Keratinocyte (primary cell): ENCODE measurements at regions not wholly inside any gene's neighbourhood (a gene's known extent, or its start where the extent isn't known, plus 50 kb on each side); places are given as distances from the start of the nearest gene placed in this dataset.

Experiments used
- DNase-seq: peaks from one replicate; pipeline ENCODE4 v3.0.0-alpha.2; 2011; ENCODE audit warnings: low read depth, missing footprints, low spot score
- FAIRE-seq: peaks from 2 replicates; lab custom pipeline; 2011; peaks lifted over from hg19 to GRCh38; lab: Jason Lieb, UNC
- H2AFZ ChIP-seq: 2 replicates; pipeline ENCODE4 v1.6.0; 2012; ENCODE audit warnings: low read length, control low read depth, inconsistent platforms; ENCODE audit not compliant: control insufficient read depth
- H3K27ac ChIP-seq: 2 replicates; pipeline ENCODE4 v1.5.1; 2011; ENCODE audit warnings: low read length; ENCODE audit not compliant: control insufficient read depth, insufficient read depth
- H3K27me3 ChIP-seq: 3 replicates; pipeline ENCODE4 v1.6.0; 2011; ENCODE audit warnings: low read length; ENCODE audit not compliant: control insufficient read depth, insufficient read depth; ENCODE audit errors: extremely low read depth
- H3K36me3 ChIP-seq, 2 experiments: 2 replicates in 1 of 2; 3 replicates in 1 of 2; pipeline ENCODE4 v1.5.1; 2011; ENCODE audit warnings: low read length in 2 of 2, mild to moderate bottlenecking in 1 of 2; ENCODE audit not compliant: control insufficient read depth in 2 of 2, insufficient read depth in 2 of 2; ENCODE audit errors: extremely low read depth in 1 of 2
- H3K4me1 ChIP-seq: 3 replicates; pipeline ENCODE4 v1.5.1; 2011; ENCODE audit warnings: low read length; ENCODE audit not compliant: control insufficient read depth, insufficient read depth; ENCODE audit errors: extremely low read depth
- H3K4me2 ChIP-seq: 3 replicates; pipeline ENCODE4 v1.6.0; 2011; ENCODE audit warnings: low read depth, low read length; ENCODE audit not compliant: control insufficient read depth, insufficient read depth; ENCODE audit errors: extremely low read depth
- H3K4me3 ChIP-seq, 3 experiments: fragments of 200-600 bp in 1 of 3; sonication (generic) in 1 of 3; 2 replicates in 2 of 3; 3 replicates in 1 of 3; pipeline ENCODE4 v1.5.1; 2011 to 2016; ENCODE audit warnings: low read length in 3 of 3, mild to moderate bottlenecking in 3 of 3, control low read depth in 2 of 3, inconsistent platforms in 1 of 3, low read depth in 1 of 3, mixed read lengths in 1 of 3, mixed run types in 1 of 3, moderate library complexity in 1 of 3; ENCODE audit not compliant: control insufficient read depth in 2 of 3, insufficient read depth in 2 of 3; ENCODE audit errors: extremely low read depth in 1 of 3
- H3K79me2 ChIP-seq: 2 replicates; pipeline ENCODE4 v1.6.0; 2012; ENCODE audit warnings: low read length; ENCODE audit not compliant: control insufficient read depth, insufficient read depth
- H3K9ac ChIP-seq: 3 replicates; pipeline ENCODE4 v1.6.0; 2011; ENCODE audit warnings: low read length; ENCODE audit not compliant: control insufficient read depth, insufficient read depth; ENCODE audit errors: extremely low read depth
- H3K9me1 ChIP-seq: 3 replicates; pipeline ENCODE4 v1.6.0; 2011; ENCODE audit warnings: low read length; ENCODE audit not compliant: control insufficient read depth, insufficient read depth; ENCODE audit errors: extremely low read depth
- H3K9me3 ChIP-seq: 2 replicates; pipeline ENCODE4 v1.5.1; 2012; ENCODE audit warnings: low read depth, low read length; ENCODE audit not compliant: control insufficient read depth
- H4K20me1 ChIP-seq: 3 replicates; pipeline ENCODE4 v1.6.0; 2011; ENCODE audit warnings: low read length; ENCODE audit not compliant: control insufficient read depth, insufficient read depth; ENCODE audit errors: extremely low read depth
- CTCF ChIP-seq, 3 experiments: IDR thresholded peaks in 1 of 3; conservative IDR thresholded peaks in 1 of 3; optimal IDR thresholded peaks in 1 of 3; 2 replicates in 2 of 3; 3 replicates in 1 of 3; pipeline versions ENCODE3 to v1.5.1; 2011; ENCODE audit warnings: low read length in 3 of 3, mild to moderate bottlenecking in 3 of 3, moderate library complexity in 2 of 3, control low read depth in 1 of 3, inconsistent platforms in 1 of 3; ENCODE audit not compliant: insufficient read depth in 2 of 3; ENCODE audit errors: extremely low read depth in 1 of 3
- EZH2 ChIP-seq: IDR thresholded peaks from one replicate; pipeline ENCODE4 v1.6.1; 2012; ENCODE audit warnings: inconsistent platforms, mild to moderate bottlenecking, low read length, moderate library complexity
- dilution Hi-C: fragments of 300-500 bp; cut with MboI; formaldehyde crosslinking; loops from one replicate; pipeline ENCODE4 v1.7.0; 2020; ENCODE audit warnings: low sequenced_read_pairs; ENCODE audit not compliant: extremely low pct_ligation_motif_present

GRCh38 chr7:35545831-35546230, 149.1 kb downstream of the HERPUD2 start:
- no peaks in the 10 kb centered on the region for H3K9me1 ChIP-seq
- dilution Hi-C loops = no loop called here
- no peaks in the 10 kb centered on the region for H3K36me3 ChIP-seq
- H3K9me3 ChIP-seq = no peaks in the 10 kb centered on the region
- no peaks in the 10 kb centered on the region for H4K20me1 ChIP-seq
- H3K9ac ChIP-seq = no peak overlapping the region
- H3K79me2 ChIP-seq = no peaks in the 10 kb centered on the region
- H3K4me2 ChIP-seq = no peak overlapping the region
- FAIRE-seq (no peak), DNase-seq (no peak)
- no peak overlapping the region for H2AFZ ChIP-seq
- no peaks in the 10 kb centered on the region for H3K4me1 ChIP-seq
- TF ChIP-seq EZH2 = no peak
- TF ChIP-seq CTCF (optimal IDR thresholded peaks at IDR 0.05 in 1 of 3, IDR thresholded peaks at IDR 0.05 in 1 of 3, conservative IDR thresholded peaks at IDR 0.05 in 1 of 3; ENCODE audit: extremely low read depth in 1 of 3, insufficient read depth in 2 of 3, low read length in 3 of 3) = no peak
- H3K4me3 ChIP-seq = no peak overlapping the region
- no peak overlapping the region for H3K27ac ChIP-seq
- peaks cover 10% of the 10 kb centered on the region for H3K27me3 ChIP-seq

- no peaks in the 10 kb centered on the region for H4K20me1 ChIP-seq
- FAIRE-seq = no peak
- TF ChIP-seq EZH2 = no peak
- TF ChIP-seq CTCF (optimal IDR thresholded peaks at IDR 0.05 in 1 of 3, IDR thresholded peaks at IDR 0.05 in 1 of 3, conservative IDR thresholded peaks at IDR 0.05 in 1 of 3; ENCODE audit: extremely low read depth in 1 of 3, insufficient read depth in 2 of 3, low read length in 3 of 3) = no peak
- H3K36me3 ChIP-seq = no peaks in the 10 kb centered on the region
- no peak overlapping the region for H3K4me2 ChIP-seq
- H2AFZ ChIP-seq = no peak overlapping the region
- H3K79me2 ChIP-seq = no peaks in the 10 kb centered on the region
- H3K9me3 ChIP-seq = no peaks in the 10 kb centered on the region
- dilution Hi-C loops = no loop called here
- H3K4me1 ChIP-seq = no peaks in the 10 kb centered on the region
- H3K27me3 ChIP-seq = peaks cover 10% of the 10 kb centered on the region
- no peak for DNase-seq
- H3K9ac ChIP-seq = no peak overlapping the region
- no peaks in the 10 kb centered on the region for H3K9me1 ChIP-seq
- no peak overlapping the region for H3K27ac ChIP-seq
- H3K4me3 ChIP-seq = no peak overlapping the region
These were observed 150.8 kb downstream of the HERPUD2 start for GRCh38 chr7:35544028-35544742.
